ENCODE measurements at regions not wholly inside any gene's neighbourhood (a gene's known extent, or its start where the extent isn't known, plus 50 kb on each side); places are given as distances from the start of the nearest gene placed in this dataset.

DNA sequence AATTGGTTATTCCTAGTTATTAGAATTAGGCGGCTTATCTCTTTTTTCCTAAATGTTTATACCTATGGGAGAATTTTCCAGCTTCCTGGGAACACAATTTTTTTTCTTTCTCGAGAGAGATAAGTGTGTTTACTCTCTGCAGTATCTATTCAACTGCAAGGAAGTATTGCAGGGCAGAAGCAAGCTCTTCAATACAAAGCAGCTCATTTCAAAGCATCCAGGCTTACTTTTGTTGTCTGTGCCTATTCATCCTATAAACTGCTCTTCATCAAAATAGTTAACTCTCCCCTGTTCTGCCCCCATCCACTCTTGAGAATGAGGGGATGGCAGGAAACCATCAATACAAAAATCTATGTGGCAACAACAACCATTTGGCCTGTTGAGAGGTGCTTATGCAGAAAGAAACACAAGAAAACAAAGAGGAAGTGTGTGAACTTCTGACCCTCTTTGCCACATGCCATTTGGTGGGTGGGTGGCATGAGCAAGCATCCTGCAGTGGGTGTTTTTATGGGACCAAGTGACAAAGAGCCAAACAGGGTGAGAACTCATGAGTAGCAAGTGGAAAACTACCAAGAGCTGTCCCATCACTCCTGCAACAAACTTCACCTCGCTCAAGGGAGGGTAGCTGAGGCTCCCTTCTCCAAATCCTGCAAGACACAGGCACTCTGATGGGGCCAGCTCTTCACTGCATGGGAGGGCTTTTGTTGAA, 50.6 kb upstream of the MRPS6 start:
- no peak for DNase-seq (ENCODE audit: low read depth in 2 of 2)

DNA sequence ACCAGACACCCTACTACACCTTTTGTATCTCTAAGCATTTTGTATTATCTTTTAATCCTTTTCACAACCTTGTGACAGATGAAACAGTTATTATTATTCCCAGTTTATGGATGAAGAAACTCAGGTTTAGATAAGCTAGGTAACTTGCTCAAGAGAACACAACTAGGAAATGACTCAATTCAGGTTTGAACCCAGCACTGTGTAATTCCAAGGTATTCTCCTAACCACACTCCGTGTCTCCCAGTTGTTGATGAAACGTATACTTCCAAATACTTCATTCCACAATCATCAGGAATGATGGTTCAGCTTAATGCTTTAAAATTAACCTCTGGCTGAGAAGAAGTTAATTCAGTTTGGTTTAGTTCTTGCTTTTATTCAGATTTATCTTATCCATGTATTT, 51.7 kb upstream of the MRPS6 start:
- DNase-seq (ENCODE audit: low read depth in 2 of 2), result no peak

DNA sequence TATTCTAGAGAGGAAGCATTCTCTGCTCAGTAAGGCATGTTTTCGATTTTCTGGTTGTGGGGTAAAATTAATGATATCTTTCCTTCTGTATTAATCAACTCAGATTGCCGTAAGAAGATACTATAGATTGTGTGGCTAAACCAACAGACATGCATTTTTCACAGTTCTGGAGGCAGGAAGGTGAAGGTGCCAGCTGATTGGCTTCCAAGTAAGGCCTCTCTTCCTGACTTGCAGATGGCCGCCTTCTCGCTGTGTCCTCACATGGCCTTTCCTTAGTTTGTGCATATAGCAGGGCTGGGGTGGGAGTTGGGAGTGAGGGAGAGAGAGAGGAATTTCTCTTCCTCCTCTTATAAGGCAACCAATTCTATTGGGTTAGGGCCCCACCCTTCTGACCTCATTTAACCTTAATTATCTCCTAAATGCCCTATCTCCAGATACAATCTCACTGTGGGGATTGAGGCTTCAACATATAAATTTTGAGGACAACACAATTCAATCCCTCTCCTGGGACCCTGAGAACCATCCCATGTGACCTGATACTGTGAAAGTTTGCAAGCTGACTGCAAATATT, 52.3 kb upstream of the MRPS6 start:
- no peak for DNase-seq (ENCODE audit: low read depth in 2 of 2)

DNA sequence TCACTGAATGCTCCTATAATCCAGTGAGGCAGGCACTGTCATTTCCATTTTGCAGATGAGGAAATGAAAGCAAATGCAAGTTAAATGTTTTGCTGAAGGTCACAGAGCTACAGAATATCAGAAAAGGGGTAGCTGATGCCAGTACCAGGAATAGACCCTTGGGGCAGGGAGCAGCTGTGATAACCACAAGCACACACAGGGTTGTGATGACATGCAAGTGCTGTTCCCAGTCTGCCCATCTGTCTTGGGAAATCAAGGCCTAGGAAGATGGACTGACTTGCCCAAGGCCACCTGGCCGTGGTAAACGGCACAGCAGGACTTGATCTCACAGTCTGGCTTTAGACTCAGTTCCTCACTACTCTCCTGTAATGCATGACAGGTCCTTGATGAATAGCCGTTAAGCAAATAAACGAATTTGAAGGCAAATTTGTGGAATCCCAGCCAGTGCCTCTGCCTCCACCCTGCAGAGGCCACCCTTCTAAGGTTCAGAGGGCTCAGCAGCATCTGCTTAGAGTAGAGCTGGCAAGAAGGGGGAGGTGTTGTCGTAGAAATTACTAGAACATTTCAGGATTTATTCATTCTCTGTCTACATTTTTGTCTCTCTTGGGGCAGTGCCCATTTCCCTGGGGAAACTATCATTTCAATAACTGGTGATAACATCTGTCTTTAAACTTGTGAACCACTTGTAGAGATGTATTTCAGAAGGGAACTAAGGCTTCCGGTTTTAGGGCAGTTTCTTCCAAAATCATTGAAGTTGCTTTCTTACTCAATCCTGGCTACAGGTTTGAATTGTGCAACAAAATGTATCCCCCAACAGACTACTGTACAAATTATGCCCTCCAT, 53.2 kb upstream of the MRPS6 start:
- DNase-seq (ENCODE audit: low read depth in 2 of 2), result no peak

DNA sequence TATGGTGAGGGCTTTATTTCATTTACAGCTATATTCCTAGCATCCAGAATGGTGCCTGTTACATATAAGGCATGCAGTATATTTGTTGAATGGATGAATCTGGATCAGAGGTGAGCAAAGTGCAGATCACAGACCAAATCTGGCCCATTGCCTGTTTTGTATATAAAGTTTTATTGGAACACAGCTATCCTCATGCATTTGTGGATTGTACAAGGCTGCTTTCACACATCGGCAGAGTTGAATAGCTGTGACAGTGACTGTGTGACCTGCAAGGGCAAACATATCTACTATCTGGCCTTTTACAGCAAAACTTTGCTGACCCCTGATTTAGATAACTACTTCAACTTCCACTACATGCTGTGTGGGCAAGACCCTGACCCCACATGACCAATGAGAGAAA, 54.0 kb upstream of the MRPS6 start:
- DNase-seq (ENCODE audit: low read depth in 2 of 2), result no peak

DNA sequence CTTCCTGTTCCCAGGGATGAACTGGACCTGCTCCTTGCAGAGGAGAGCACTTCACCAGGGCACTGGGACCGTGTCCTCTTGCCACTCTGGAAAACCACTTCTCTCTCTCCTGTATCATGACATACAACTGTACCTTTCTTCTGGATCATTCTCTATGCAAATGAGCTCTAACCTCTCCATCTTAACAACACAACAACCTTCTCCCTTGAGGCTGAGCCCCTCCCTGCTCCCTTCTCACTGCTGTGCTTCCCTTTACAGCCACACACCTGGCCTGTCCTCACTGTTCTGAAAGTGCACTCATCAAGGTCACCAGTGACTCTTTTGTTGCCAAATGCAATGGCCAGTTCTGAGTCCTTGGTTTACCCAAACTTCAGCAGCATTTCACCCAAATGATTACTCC, 54.5 kb upstream of the MRPS6 start:
- no peak for DNase-seq (ENCODE audit: low read depth in 2 of 2)

DNA sequence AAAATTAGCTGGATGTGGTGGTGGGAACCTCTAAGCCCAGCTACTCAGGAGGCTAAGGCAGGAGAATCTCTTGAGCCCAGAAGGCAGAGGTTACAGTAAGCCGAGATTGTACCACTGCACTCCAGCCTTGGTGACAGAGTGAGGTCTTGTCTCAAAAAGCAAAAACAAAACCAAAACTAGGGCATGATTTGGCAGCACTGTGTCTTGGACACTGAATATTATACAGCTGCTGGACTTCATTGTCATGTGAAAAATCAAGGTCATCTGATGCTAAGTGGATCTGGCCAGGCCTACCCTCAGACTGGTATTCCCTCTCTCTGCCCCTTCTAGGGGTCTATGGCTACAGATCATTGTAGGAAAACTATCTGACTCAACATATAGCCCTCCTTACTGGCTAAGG, 55.2 kb upstream of the MRPS6 start:
- DNase-seq (ENCODE audit: low read depth in 2 of 2), result no peak

DNA sequence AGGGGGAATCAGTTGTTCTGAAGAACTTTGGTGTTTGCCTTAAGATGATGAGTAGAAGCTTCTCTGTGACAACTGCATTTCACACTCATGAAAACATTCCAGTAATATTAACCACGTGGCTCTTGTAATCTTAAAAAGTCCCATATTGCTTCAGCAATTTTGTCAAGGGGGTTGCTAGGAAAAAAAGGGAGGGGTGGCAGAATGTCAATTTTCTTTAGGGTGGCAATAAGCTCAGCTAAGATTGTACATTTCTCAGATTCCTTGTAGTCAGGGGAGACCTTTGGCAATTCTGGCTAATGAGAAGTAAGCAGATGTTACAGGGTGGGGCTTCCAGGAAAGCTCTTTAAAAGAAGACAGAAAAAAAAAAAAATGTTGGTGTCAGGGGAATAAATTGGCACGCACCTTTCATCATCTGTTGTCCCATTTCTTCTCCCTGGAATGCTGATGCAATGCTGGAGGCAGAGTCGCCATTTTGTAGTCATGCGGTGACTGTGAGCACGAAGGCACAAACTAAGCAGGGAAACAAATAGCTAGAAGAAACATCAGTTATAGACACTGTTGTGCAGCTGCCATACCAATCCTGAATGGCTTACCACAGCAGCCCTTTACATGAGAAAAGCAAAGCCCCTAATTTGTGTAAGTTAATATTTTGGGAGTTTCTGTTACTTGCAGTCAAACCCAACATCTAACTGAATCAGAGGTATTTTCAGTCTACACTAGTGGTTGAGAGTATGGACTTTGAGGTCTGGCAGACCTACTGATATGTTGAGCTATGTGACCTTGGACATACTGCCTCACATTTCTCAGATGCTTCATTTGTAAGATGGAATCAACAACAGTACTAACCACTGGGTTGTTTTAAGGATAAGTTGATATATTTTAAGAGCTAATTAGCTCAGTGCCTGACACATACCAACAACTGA, 56.1 kb upstream of the MRPS6 start:
- DNase-seq (ENCODE audit: low read depth in 2 of 2), result no peak

DNA sequence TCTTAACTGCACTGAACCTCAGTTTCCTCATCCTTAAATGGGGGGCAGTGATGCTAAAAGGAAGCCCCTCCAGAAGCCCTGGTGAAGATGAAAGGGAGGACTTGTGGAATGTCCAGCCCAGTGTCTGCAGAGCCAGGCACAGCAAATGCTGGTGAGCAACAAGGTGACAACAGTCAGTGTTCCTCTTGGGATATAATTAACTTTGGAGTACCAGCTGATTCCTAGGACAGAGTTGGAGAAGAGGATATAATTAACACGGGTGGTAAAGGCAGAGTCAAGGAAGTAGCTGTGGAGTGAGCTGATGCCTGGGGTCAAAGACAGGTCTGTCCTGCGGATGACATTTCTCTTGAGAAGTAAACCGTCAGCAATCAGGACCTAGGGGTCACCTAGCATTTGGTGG, 60.7 kb upstream of the MRPS6 start:
- DNase-seq (ENCODE audit: low read depth in 2 of 2), result no peak

DNA sequence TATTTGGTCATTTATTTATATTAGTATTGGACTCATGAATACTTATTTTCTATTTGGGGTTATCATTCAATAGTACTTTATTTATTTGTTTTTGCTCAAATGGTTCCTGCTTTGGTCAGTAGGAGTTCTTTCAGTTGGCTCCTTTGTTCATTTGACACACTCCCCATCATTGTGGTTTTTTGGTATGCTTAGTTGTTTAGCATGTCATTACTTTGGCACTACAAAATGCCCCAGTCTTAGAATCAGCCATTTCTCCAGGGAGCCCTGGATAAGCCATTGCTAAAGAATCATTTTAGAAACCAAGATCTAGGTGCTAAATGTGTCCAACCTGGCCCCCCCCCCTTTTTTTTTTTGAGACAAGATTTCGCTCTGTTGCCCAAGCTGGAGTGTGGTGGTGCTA, 61.7 kb upstream of the MRPS6 start:
- no peak for DNase-seq (ENCODE audit: low read depth in 2 of 2)

DNA sequence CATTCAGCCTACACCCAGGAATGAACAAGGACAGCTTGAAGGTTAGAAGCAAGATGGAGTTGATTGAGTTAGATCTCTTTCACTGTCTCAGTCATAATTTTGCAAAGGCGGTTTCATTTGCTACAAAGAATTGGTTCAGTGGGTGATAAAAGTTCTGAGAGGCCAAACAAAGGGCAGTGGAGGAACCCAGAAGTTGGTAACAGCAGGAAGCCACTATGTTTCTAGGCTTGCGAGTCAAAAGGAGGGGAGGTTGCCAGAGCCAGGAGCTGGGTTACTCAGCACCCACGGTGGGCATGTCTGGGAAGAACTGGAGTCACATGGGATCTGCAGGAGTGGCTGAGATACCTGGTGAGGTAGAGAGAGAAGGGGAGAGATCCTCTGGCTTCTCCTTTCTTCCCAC, 64.2 kb upstream of the MRPS6 start:
- DNase-seq (ENCODE audit: low read depth in 2 of 2), result no peak

DNA sequence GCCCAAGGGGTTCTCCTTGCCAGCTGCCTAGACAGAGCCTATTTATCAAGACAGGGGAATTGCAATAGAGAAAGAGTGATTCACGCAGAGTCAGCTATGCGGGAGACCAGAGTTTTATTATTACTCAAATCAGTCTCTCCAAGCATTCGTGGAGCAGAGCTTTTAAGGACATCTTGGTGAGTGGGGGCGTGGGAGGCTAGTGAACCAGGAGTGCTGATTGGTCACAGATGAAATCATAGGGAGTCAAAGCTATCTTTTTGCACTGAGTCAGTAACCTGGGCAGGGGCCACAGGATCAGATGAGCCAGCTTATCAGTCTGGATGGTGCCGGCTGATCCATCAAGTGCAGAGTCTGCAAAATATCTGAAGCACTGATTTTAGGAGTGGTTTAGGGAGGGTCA, 64.8 kb upstream of the MRPS6 start:
- DNase-seq (ENCODE audit: low read depth in 2 of 2), result no peak

DNA sequence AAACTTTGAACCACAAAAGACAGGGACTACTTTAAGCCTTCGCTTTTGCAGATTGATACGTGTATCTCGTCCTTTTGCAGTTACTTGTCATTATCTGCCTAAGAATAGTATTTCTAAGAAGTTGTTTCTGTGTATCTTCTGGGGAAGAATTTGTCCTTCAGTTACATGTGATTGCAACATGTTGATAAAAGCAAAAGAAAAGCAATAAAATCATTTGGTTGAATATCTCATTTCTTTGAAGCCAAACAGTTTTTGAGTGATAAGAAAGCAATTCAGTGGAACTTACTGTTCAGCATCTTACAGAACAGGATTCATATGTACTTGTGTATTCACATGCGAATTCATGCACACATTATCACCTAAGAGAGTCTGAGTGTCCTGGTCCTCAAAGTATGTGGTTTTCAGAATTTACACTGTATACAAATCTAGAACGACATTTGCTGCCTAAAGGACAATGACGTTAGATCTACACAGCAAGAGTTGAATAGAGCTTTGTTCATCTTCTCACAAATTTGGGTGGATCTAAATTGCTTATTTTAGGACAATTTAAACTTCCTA, 66.7 kb upstream of the MRPS6 start:
- DNase-seq (ENCODE audit: low read depth in 2 of 2), result no peak

DNA sequence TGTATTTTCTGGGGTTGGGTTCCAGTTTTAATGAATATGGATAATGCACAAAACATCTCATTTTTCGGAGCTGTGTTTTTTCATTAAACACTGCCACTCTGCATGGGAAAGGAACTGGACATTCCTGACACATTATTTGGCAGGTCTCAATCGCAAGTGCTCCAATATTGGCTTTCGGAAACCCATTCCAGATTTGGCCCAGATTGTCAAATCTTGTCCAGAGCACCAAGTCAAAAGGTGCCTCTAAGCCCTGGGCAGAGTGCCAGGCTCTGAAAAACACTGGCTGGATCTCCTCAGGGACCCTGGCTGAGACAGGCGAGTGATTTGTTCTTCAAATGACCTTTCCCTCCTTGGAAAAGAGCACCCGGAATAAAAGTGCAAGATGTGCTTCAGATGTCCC, 68.4 kb upstream of the MRPS6 start:
- DNase-seq (ENCODE audit: low read depth in 2 of 2), result no peak

DNA sequence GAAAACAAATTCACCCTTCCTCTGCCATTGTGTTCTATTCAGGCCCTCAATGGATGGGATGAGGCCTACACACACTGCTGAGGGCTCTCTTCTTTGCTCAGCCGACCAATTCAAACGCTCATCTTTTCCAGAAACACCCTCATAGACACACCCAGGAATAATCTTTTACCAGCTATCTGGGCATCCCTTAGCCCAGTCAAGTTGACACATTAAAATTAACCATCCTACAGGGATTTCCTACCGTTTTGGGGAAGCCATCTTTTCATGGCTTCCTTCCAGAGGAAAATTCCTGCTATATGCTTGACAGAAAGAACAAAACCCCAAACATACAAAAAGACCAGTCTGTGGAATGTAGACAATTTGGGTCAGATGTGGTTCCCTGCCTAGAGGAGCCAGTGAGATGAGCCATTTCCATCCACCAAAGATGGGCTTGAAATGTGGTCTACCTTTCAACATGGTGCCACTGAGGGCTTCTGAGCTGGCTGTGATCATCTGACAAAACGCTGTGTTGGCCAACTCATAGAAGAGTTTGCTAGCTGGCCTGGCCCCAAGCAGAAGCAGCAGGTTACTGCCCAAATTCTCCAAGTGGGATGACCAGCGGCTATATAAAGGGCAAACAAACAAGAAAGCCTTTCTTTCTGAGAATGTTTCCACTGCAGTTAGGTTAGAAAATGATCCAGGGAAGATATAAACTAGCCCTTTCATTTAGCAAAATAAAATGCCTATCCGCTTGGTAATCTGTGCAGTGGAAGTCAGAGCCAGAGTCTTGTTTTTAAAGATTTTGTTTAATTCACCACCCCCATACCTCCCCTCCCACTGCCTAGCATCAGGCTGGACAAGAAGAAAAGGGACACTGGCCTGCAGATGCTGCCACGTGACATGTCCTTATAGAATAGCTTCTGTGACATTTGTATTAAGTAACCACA, 69.1 kb upstream of the MRPS6 start:
- no peak for DNase-seq (ENCODE audit: low read depth in 2 of 2)

DNA sequence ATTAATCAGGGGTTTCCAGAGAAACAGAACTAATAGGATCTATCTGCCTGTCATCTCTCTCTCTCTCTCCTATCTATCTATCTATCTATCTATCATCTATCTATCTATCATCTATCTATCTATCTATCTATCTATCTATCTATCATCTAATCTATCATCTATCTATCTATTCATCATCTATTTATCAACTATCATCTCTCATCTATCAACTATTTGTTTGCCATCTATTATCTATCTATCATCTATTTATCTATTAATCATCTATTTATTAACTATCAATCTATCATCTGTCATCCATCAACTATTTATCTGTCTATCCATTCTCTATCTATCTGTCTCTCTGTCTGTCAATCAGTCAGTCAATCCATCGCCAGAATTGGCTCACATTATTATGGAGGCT, 70.0 kb upstream of the MRPS6 start:
- DNase-seq (ENCODE audit: low read depth in 2 of 2), result no peak

DNA sequence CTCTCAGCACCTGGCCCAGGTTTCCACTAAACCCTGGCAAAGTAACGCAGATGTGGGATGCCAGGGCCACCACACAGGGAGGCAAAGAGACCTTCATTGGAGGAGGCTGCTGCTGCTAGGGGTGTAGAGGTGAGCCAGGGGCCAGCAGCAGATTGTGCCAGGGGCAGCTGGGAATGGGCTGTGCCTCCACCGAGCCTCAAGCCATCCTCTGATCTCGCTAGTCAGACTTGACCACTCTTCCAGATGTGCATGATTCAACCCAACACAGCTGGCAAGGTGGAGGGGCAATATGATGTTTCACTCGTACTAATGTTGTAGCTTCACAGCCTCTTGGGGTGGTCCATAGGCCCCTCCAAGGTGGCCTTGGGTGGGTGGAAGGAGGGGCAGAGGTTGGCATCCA, 73.0 kb upstream of the MRPS6 start:
- no peak for DNase-seq (ENCODE audit: low read depth in 2 of 2)

DNA sequence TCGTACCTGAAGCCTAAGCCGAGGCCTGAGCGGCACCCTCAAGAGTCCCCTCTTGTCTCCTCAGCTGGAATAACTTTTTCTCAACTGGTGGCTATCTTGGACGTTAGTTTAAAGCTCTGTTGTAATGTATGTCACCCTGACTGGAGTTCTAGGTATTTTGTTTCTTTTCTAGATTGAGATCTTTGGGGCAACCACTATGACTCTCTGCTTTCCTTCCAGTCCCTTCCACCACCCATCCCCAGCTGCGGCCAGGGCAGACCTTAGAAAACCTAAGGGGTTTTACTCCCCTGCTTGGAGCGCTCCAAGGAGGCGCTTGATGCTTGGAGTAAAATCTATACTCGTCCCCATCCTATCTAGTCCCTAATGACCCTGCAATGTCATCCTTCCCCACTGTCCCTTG, 74.6 kb upstream of the MRPS6 start:
- DNase-seq (ENCODE audit: low read depth in 2 of 2), result no peak

DNA sequence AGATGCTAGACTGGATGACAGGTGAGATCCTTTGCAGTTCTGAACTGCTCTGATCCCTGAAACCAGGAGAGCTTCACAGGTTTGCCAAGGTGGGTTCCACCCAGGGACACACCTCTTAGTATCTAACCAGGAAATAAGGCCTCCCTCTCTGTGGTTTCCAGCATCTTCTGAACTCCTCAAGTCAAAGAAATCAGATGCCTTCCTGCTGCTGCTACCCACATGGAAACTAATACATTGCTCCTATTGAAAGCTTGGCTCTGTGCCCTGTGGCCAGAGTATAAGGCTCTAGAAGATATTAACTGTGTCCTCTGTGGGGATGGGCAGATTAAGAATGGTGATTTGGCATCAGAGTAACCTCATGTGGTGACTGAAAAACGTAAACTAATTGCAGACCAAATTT, 75.0 kb upstream of the MRPS6 start:
- no peak for DNase-seq (ENCODE audit: low read depth in 2 of 2)

DNA sequence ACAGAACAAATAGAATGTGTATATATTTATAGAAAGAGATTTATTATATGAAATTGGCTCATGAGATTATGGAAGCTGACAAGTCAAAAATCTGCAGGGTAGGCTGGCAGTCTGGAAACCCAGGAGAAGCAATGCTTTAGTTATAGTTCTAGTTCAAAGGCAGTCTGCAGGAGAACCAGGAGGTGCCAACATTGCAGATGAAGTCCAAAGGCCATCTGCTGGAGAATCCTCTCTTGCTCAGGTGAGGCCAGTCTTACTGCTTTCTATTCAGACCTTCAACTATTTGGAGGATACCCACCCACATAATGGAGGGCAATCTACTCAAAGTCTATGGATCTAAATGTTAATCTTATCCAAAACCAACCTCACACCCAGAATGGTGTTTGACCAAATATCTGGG, 75.9 kb upstream of the MRPS6 start:
- DNase-seq (ENCODE audit: low read depth in 2 of 2), result no peak

DNA sequence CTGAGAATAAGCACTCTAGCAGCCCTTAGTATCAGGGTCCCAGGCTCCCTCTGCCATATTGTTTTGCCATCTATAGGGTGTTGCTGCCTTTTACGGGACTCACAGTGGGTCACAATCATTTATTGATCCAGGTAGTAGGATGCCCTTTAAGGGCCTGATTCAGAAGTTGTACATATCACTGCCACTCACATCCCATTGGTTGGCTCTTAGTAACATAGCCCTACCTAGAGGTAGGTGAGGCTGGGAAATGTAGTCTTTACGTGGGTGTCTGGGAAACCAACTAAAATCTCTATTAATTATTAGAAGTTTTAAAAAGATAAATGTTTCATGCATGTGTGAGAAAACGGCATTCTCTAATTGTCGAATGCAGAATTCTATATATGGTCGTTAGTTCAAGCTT, 78.8 kb upstream of the ATP5PO start:
- no peak for DNase-seq (ENCODE audit: low read depth in 2 of 2)

Data from fibroblast of skin of left quadriceps (primary cell).